Glomerular visceral epithelial cell (primary cell): ENCODE measurements at regions not wholly inside any gene's neighbourhood (a gene's known extent, or its start where the extent isn't known, plus 50 kb on each side); places are given as distances from the start of the nearest gene placed in this dataset.
"Not testable (repeated sequence)": the region's sequence is repeated elsewhere in the genome, so short reads cannot be mapped to it uniquely, and the experiment has no call there.

Experiments used
- DNase-seq: peaks from one replicate; pipeline ENCODE4 v3.0.0-alpha.2; 2016; ENCODE audit errors: extremely low spot score

GRCh38 chr12:67842124-67842523 is 147.1 kb upstream of the IFNG-AS1 start:
- no peak for DNase-seq

GRCh38 chr12:67843257-67843656 is 146.0 kb upstream of the IFNG-AS1 start:
- DNase-seq, result no peak

- DNase-seq, result no peak
Measured at GRCh38 chr12:67852701-67853100, 136.5 kb upstream of the IFNG-AS1 start.

- DNase-seq, result no peak
Measured at GRCh38 chr12:67853204-67853603, 136.0 kb upstream of the IFNG-AS1 start.

GRCh38 chr12:67854351-67854750 is 134.9 kb upstream of the IFNG-AS1 start:
- DNase-seq, result no peak

- no peak for DNase-seq
Measured at GRCh38 chr12:67855103-67855502, 134.1 kb upstream of the IFNG-AS1 start.

- DNase-seq, result no peak
Measured at GRCh38 chr12:67871231-67871630, 118.0 kb upstream of the IFNG-AS1 start.

- DNase-seq, result no peak
Measured at GRCh38 chr12:67873355-67873754, 115.9 kb upstream of the IFNG-AS1 start.

GRCh38 chr12:67876305-67876915 is 112.8 kb upstream of the IFNG-AS1 start:
- DNase-seq, result no peak

GRCh38 chr12:67877727-67878126 is 111.5 kb upstream of the IFNG-AS1 start:
- no peak for DNase-seq

GRCh38 chr12:67879937-67880336 is 109.3 kb upstream of the IFNG-AS1 start:
- no peak for DNase-seq

- no peak for DNase-seq
Measured at GRCh38 chr12:67881565-67881964, 107.7 kb upstream of the IFNG-AS1 start.

- DNase-seq, result peak; percentile 38
Measured at GRCh38 chr12:67884596-67884995, 104.7 kb upstream of the IFNG-AS1 start.

- peak; percentile 64 for DNase-seq
Measured at GRCh38 chr12:67885375-67886169, 103.7 kb upstream of the IFNG-AS1 start.

GRCh38 chr12:67887065-67887464 is 102.2 kb upstream of the IFNG-AS1 start:
- DNase-seq, result no peak

- no peak for DNase-seq
Measured at GRCh38 chr12:67889931-67890330, 99.3 kb upstream of the IFNG-AS1 start.

GRCh38 chr12:67890726-67891258 is 98.5 kb upstream of the IFNG-AS1 start:
- no peak for DNase-seq

GRCh38 chr12:67891596-67891995 is 97.7 kb upstream of the IFNG-AS1 start:
- no peak for DNase-seq

- no peak for DNase-seq
Measured at GRCh38 chr12:67892259-67893021, 96.8 kb upstream of the IFNG-AS1 start.

- DNase-seq, result no peak
Measured at GRCh38 chr12:67893022-67893580, 96.1 kb upstream of the IFNG-AS1 start.

- DNase-seq, result not testable (repeated sequence)
Measured at GRCh38 chr12:67900418-67900817, 88.8 kb upstream of the IFNG-AS1 start.

GRCh38 chr12:67909091-67909531 is 80.1 kb upstream of the IFNG-AS1 start:
- peak; percentile 90 for DNase-seq
